SKM-1 treated with dmso at 0.1 percent for 144 hours (cell line): ENCODE measurements at regions not wholly inside any gene's neighbourhood (a gene's known extent, or its start where the extent isn't known, plus 50 kb on each side); places are given as distances from the start of the nearest gene placed in this dataset.
A peak's percentile ranks its signal among the peaks of the same experiment; 100 is the strongest.
"Not testable (repeated sequence)": the region's sequence is repeated elsewhere in the genome, so short reads cannot be mapped to it uniquely, and the experiment has no call there.

Experiments
- DNase-seq: peaks from one replicate; lab custom pipeline; 2025; ENCODE audit not compliant: unreplicated experiment; lab: John Stamatoyannopoulos, UW

DNA sequence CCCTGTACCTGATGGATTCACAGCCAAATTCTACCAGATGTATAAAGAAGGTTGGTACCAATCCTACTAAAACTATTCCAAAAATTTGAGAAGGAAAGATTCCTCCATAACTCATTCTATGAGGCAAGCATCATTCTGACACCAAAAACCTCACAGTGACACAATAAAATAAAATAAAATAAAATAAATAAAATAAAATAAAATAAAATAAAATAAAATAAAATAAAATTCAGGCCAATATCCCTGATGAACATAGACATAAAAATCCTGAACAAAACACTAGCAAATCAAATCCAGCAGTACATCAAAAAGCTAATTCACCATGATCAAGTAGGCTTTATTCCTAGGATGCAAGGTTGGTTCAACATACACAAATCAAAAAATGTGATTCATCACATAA lies 108.1 kb downstream of the PROX1 start:
- DNase-seq, result not testable (repeated sequence)

DNA sequence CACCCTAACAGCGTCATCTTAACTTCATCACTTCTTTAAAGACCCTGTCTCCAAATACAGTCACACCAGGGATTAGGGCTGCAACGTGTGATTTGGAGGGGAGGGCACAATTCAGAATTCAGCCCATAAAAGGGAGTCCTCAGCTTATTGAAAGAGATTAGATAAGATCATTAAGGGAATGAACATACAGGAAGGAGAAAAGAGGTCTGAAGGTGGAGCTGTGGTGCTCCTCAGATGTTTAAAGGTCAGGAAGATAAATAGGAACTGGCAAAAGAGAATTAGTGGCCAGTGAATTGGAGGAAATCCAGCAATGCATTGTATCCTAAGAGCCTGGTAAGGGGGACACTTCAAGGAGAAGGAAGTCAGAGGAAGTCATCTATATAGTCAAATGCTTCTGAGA lies 113.5 kb downstream of the PROX1 start:
- DNase-seq, result no peak

DNA sequence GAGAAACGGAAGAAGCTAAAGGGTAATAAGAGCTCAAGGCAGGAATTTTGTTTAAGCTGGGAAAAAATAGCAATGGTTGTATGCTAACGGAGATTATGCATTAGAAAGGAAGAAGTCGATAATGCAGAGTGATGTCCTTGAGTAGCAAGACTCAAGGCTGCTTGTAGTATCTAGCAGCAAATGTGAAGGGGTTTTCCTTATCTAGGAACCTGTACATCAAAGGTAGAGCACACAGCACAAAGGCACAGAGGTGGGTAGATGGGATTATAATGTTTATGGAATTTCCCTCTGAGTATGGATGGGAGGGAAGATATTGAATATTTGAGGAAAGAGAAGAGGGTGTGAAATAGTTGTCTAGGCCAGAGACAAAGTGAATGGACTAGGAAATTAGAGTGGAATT lies 114.1 kb downstream of the PROX1 start:
- DNase-seq, result no peak

DNA sequence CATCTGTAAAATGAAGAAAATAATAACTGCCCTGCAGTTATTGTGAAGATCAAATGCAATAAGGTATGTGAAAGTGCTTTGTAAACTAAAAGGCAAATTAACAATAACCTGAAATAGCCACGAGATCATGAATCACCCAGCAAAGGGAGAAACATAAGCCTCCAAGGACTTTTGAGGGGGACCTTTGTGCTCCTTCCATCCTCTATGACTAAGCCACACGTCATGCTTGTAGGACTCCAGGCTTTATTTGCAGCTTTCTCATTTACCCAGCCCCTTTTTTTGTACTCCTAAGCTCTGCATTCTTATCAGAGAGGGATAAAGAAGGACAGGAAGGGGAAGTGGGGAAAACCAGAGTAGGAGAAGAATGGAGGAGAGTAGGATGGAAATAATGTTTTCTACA lies 115.1 kb downstream of the PROX1 start:
- no peak for DNase-seq

- DNase-seq, result no peak
Observed at GRCh38 chr1:214103778-214104177, 116.0 kb downstream of the PROX1 start.

DNA sequence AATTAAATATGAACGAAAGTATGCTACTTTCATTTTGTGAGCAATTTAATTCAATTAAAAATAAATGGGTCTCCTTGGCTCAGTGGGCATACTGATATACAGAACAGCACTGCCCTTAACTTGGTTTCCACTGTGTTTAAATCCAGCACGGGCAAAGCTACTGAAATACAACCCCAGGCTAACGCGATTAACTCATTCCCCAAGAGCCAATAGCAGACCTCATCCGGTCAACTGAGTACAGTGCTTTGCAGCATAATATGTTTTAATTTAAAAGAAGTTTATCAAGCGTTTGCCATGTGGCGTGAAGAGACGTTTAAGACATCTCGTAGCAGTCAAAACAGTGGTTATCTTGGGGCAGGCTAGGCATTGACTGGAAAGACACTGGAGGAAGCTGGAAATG lies 118.6 kb downstream of the PROX1 start:
- DNase-seq, result no peak

- DNase-seq, result no peak
Observed at GRCh38 chr1:214107322-214108096, 119.7 kb downstream of the PROX1 start.

GRCh38 chr1:214108097-214108446 lies 120.3 kb downstream of the PROX1 start:
- no peak for DNase-seq

DNA sequence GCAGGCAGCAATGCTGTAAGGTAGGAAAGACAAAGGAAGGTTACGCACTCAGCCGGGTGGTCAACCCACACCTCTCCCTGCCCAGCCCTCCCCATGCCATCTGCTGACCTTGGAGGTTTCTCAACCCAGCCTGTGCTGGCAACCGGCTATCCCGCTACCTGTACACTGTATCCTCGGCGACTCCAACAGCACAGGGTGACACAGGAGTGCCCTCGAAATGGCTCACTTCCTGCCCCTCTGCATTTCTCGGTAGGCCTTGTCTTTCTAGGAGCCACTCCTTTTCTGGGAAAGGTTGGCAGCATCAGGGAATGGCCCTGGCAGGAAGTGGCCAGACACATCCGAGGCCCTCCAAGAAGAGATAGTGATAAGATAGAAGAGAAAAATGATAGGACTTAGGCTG lies 124.0 kb downstream of the PROX1 start:
- DNase-seq, result no peak

- DNase-seq, result no peak
Observed at GRCh38 chr1:214116258-214116657, 128.5 kb downstream of the PROX1 start.

GRCh38 chr1:214117780-214118179 lies 130.0 kb downstream of the PROX1 start:
- DNase-seq, result no peak

GRCh38 chr1:214120191-214120590 lies 132.4 kb downstream of the PROX1 start:
- no peak for DNase-seq

DNA sequence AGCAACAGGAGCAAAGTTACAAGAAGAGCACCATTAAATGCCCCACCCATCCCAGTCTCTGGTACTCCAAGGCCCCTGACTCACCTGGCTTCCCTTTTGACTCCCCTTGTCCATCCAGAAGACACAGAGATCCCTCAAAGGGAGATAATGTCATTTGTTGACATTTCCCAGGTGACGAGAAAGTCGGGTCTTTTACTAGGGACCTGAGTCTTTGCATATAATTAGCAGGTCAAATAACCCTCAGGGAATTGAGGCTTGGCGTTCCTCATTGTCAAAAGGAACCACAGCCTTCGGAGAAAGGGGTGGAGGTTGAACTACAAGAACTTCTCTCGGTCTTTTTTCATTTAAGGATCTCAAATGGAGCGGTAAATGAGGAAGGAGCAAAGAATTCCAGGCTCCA lies 133.2 kb downstream of the PROX1 start:
- no peak for DNase-seq

- DNase-seq, result no peak
Observed at GRCh38 chr1:214122110-214122509, 134.3 kb downstream of the PROX1 start.

DNA sequence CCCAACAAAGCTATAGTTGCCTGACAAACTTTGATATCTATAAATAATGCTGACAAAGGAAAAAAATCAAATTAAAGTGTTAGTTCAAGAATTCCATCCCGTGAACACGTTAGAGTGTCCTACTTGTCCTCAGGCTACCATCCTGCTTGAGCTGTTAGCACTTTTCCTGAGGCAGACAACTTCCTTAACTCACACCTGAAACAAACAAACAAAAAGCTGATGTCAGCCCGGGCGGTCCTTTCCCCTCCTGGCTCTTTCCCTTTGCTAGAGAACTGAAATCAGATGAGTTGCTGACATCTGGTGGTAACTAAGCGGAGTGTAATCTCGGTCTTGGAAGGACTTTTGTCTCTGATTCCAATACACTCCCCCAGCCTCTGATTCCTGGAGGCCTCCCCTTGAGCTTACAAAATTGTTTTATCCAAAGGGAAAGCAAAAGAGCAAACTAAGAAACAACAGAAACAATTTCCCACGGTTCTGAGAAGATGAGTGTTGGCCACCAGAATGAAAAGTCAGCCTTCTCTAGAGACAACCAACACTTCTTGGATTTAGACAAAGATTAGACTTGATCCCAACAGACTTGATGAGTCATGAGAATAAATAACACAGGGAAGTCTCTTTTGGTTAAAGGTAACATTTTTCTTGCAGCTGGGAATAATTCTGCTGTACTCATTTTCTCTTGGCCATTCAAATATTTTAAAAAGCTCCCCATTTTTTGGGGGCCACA lies 135.4 kb downstream of the PROX1 start:
- DNase-seq, result peak; percentile 32

DNA sequence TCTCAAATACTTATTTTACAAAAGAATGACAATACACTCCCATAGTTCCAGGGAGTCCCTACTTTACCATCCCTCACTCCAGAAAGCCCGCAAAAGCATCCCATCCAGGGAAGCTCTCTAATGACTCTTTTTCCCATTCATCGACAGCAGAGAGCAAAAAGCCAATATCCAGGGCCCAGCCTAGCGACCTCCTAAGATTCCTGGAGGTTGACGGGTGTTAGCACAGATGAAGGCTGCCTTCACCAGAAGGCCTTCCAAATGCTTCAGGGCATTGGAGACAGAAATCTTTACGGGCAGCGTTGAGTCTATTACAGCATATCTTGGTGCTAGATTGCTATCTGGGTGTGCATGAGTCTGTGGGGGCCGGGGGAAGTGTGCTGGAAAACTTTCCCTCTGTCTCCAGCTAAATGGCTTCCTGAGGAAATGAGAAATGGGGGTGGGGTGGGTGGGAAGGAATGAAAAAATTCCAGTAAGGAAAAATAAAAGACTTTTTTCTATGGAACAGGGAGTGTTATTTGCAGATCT lies 136.6 kb downstream of the PROX1 start:
- DNase-seq, result no peak

GRCh38 chr1:214124915-214125314 lies 137.1 kb downstream of the PROX1 start:
- DNase-seq, result no peak

DNA sequence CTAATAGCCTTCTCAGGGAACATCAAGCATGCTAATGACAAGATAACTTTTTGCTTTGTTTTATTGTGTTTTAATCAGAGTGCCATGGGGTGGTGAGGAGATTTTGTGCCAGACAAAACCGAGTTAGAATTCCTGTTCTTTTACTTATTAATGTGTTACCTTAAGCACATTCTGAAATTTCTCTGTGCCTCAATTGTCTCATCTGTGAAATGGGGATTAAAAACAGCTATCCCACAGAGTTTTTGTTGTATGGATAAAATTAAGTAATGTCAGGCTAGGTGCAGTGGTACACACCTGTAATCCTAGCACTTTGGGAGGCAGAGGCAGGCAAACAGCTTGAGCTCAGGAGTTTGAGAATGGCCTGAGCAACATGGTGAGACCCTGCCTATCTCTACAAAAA lies 138.0 kb downstream of the PROX1 start:
- DNase-seq, result no peak

DNA sequence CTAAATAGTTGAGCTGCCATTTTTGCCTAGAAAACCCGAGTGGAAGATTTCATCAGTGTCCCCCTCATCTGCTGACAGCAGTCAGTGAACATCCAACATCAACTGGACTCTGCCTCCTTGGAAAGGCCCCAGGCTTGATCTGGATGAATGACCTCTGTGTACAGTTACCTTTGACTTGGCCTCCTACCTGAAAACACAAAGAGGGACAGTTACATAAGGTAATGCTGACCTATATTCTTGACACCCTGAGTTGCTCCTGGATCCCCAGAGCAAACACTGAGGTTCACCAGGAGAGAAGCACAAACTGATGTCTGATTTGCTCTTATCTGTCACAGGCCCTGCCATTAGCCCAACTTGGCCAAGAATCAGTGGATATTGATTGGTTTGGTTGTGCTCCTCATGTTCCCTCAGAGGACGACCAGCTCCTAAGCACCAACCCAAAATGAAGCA lies 138.9 kb downstream of the PROX1 start:
- no peak for DNase-seq

GRCh38 chr1:214127705-214128104 lies 139.9 kb downstream of the PROX1 start:
- DNase-seq, result no peak

DNA sequence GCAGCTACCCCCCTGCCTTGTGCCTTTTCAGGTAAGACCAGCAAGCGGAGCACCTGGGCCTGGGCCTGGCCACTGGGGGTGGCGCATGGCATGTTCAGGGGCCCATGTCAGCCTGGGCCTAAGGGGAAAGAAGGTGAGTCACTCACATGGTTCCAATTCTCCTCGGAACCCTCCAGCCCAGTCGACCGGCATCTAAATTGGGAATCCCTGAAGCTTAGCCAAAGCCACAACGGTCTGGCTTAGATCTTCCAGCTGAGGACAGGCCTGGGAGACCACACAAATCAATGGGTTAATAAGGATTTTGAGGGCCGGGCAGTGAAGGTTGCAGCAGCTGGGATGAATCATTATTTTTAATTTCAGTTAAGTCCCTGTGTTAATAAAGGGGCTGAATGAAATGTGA lies 145.1 kb upstream of the SMYD2 start:
- no peak for DNase-seq

DNA sequence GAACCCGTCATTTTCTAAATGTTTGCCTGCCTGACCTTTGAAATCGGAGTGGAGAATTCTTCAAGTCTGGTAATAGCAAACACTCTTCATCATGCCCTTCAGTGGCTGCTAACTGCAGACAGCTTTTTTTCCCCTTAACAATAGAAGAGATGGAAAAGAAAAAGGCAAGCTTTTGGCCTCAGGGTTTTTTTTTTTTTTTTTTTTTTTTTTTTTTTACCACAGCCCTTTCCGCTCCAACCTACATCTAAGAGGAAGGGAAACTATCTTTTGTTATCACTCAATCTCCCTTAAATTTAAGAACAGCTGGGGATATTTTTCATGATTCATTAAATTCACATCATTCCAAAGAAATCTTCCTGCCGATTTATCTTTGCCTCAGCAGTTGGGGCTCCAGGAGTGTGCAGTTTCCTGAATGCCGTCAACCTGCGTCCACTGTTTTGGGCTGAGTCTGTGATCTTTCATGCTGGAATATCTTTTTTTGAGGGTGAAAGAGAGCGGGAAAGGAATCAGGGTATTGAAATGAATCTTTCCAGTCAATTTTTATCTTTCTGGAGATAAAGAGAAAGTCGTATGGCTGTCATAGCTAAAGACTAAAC lies 144.5 kb upstream of the SMYD2 start:
- no peak for DNase-seq
